HepG2 (cell line): ENCODE measurements at regions not wholly inside any gene's neighbourhood (a gene's known extent, or its start where the extent isn't known, plus 50 kb on each side); places are given as distances from the start of the nearest gene placed in this dataset.

Experiments
- ATAC-seq: fragments of 200-7000 bp; cut with Tn5 transposase; 3 replicates; pipeline ENCODE4 v1.9.1; 2020; ENCODE audit warnings: mild to moderate bottlenecking, moderate library complexity
- BruUV-seq: library from RNA; stranded (reverse); fragments of 400-500 nt; replicated peaks from 2 replicates; lab custom pipeline; 2021; lab: Mats Ljungman, UMichigan
- CTCF ChIA-PET: fragments of 300-600 bp; formaldehyde crosslinking; extraction: SDS; loops from one replicate; lab custom pipeline; 2021; ENCODE audit warnings: low total read pairs, inconsistent platforms, low intra/inter-chr PET ratio; lab: Yijun Ruan, JAX
- POLR2A ChIA-PET: fragments of 350-600 bp; sonication (Branson Sonifier 250); formaldehyde crosslinking; loops from one replicate; lab custom pipeline; 2020; ENCODE audit warnings: antibody characterized with exemption, inconsistent platforms; lab: Yijun Ruan, JAX
- DNase-seq: peaks from one replicate; pipeline ENCODE4 v3.0.0-alpha.2; 2015; ENCODE audit warnings: low spot score
- FAIRE-seq: peaks from 3 replicates; lab custom pipeline; 2011; peaks lifted over from hg19 to GRCh38; lab: Jason Lieb, UNC
- H2AFZ ChIP-seq: one replicate; pipeline ENCODE4 v1.6.1; 2011; ENCODE audit warnings: low read length, inconsistent platforms
- H3K27ac ChIP-seq: fragments of 300-600 bp; 3 replicates; pipeline ENCODE4 v1.8.0; 2011; ENCODE audit warnings: mixed run types, mild to moderate bottlenecking, mixed read lengths, low read length, inconsistent platforms; ENCODE audit not compliant: insufficient read depth; ENCODE audit errors: extremely low read length
- H3K27me3 ChIP-seq, 2 experiments: fragments of 200-600 bp in 1 of 2; 2 replicates in 1 of 2; 3 replicates in 1 of 2; pipeline versions ENCODE4 v1.6.0 to v1.8.0; 2011; ENCODE audit warnings: low read length in 2 of 2, mild to moderate bottlenecking in 2 of 2, moderate library complexity in 2 of 2, inconsistent platforms in 1 of 2; ENCODE audit not compliant: insufficient read depth in 2 of 2, control insufficient read depth in 1 of 2
- H3K36me3 ChIP-seq, 2 experiments: fragments of 200-600 bp in 1 of 2; replicated peaks in 1 of 2; 2 replicates in 1 of 2; 3 replicates in 1 of 2; pipeline versions ENCODE4 v1.5.1 to v1.8.0; 2011; ENCODE audit warnings: low read length in 2 of 2, inconsistent platforms in 1 of 2; ENCODE audit not compliant: insufficient read depth in 2 of 2, control insufficient read depth in 1 of 2
- H3K4me1 ChIP-seq: 2 replicates; pipeline ENCODE4 v1.5.1; 2012; ENCODE audit warnings: low read length, inconsistent platforms; ENCODE audit not compliant: insufficient read depth
- H3K4me2 ChIP-seq: 2 replicates; pipeline ENCODE4 v1.6.0; 2011; ENCODE audit warnings: low read depth, low read length, inconsistent platforms
- H3K4me3 ChIP-seq, 3 experiments: fragments of 200-600 bp in 1 of 3; sonication (generic), shearing (Covaris generic) in 1 of 3; replicated peaks in 1 of 3; 2 replicates each; pipeline ENCODE4 v1.5.1; 2011 to 2016; ENCODE audit warnings: low read length in 3 of 3, inconsistent platforms in 2 of 3, low read depth in 2 of 3, mild to moderate bottlenecking in 2 of 3, control low read depth in 1 of 3, mixed read lengths in 1 of 3; ENCODE audit not compliant: insufficient read depth in 1 of 3
- H3K79me2 ChIP-seq: one replicate; pipeline ENCODE4 v1.6.1; 2011; ENCODE audit warnings: low read length, inconsistent platforms; ENCODE audit not compliant: insufficient read depth
- H3K9ac ChIP-seq: 2 replicates; pipeline ENCODE4 v1.6.0; 2011; ENCODE audit warnings: mild to moderate bottlenecking, low read depth, low read length, inconsistent platforms; ENCODE audit not compliant: insufficient read depth
- H3K9me3 ChIP-seq: 2 replicates; pipeline ENCODE4 v1.5.1; 2012; ENCODE audit warnings: mild to moderate bottlenecking, low read length
- H4K20me1 ChIP-seq: 2 replicates; pipeline ENCODE4 v1.6.0; 2011; ENCODE audit warnings: inconsistent platforms, mild to moderate bottlenecking, low read length, moderate library complexity; ENCODE audit not compliant: insufficient read depth
- ATM ChIP-seq: fragments of 450-650 bp; IDR thresholded peaks from 2 replicates; pipeline ENCODE4 v1.7.1; 2017; ENCODE audit warnings: mild to moderate bottlenecking, borderline replicate concordance
- ZNF3 ChIP-seq: IDR thresholded peaks from 2 replicates; pipeline ENCODE4 v1.7.0; 2017; ENCODE audit warnings: inconsistent platforms
- ZNF318 ChIP-seq: sonication (generic); formaldehyde crosslinking; IDR thresholded peaks from 2 replicates; pipeline ENCODE4 v1.4.0; 2020; ENCODE audit warnings: mild to moderate bottlenecking, missing genetic modification reagents
- ZNF552 ChIP-seq: sonication (generic); formaldehyde crosslinking; IDR thresholded peaks from 2 replicates; pipeline ENCODE4 v1.9.0; 2022; ENCODE audit warnings: missing genetic modification reagents, mild to moderate bottlenecking, borderline replicate concordance
- ZNF761 ChIP-seq: sonication (generic); formaldehyde crosslinking; conservative IDR thresholded peaks from 2 replicates; pipeline ENCODE4 v1.4.0; 2020; ENCODE audit warnings: mild to moderate bottlenecking, missing genetic modification reagents
- WGBS: methylation state at CpG from one replicate; pipeline ENCODE4 v1.1.6; 2017; ENCODE audit warnings: low lambda C conversion rate; 5-methylcytosine and 5-hydroxymethylcytosine counted together
- in situ Hi-C: cut with HindIII; loops from 2 replicates; pipeline ENCODE4 v1.10.0; 2017; ENCODE audit warnings: low pct_unique_long_range_greater_than_20kb; ENCODE audit not compliant: extremely low pct_ligation_motif_present
- intact Hi-C: fragments of 100-400 bp; cut with micrococcal nuclease; formaldehyde crosslinking; loops from one replicate; pipeline ENCODE4 v1.10.0; 2022; ENCODE audit not compliant: unreplicated experiment
- TF ChIP-seq, protein P1 (sequence below): sonication (generic); formaldehyde crosslinking; IDR thresholded peaks from 2 replicates; pipeline ENCODE4 v1.4.0; 2020; ENCODE audit warnings: mild to moderate bottlenecking, missing genetic modification reagents
- TF ChIP-seq, protein P2 (sequence below): sonication (generic); formaldehyde crosslinking; IDR thresholded peaks from 2 replicates; pipeline ENCODE4 v1.4.0; 2020; ENCODE audit warnings: mild to moderate bottlenecking, missing genetic modification reagents
- TF ChIP-seq, protein P3 (sequence below): sonication (generic); formaldehyde crosslinking; IDR thresholded peaks from 2 replicates; pipeline ENCODE4 v1.4.0; 2020; ENCODE audit warnings: missing genetic modification reagents; ENCODE audit errors: not compliant biosample characterization
- TF ChIP-seq, protein P4 (sequence below): sonication (generic); formaldehyde crosslinking; IDR thresholded peaks from 2 replicates; pipeline ENCODE4 v1.4.0; 2020; ENCODE audit warnings: missing genetic modification reagents, borderline replicate concordance

DNA sequence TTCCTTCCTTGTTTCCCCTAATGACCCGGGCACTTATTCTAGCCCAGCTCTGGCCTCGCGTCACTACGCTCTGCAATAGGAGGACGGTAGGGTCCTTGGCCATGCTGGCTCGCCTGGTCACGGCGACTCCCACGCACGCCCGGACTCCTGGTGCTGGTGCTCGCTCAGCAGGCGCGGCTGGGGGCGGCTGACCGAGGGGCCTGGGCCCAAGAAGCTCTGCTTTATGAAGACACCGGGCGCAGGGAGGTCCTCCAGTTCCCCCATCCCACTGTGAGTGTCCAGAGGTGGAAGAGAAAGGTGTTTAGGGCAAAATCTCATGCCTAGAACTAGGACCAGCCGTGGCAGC is 54.2 kb upstream of the ZNF32 start:
- in situ Hi-C loops = no loop called here
- no peak; the same call in 2 of the 3 replicates for ATAC-seq
- no peaks in the 10 kb centered on the region for H3K4me1 ChIP-seq
- no peak overlapping the region for H2AFZ ChIP-seq
- H3K9me3 ChIP-seq = no peaks in the 10 kb centered on the region
- H3K27me3 ChIP-seq = peaks cover 3% of the 10 kb centered on the region in 2 experiments; a peak in 2 of 5 replicates
- no peak overlapping the region for H3K4me3 ChIP-seq
- no peak overlapping the region for H3K27ac ChIP-seq
- no TSS peak for BruUV-seq
- H3K36me3 ChIP-seq = no peaks in the 10 kb centered on the region
- no peak overlapping the region for H3K4me2 ChIP-seq
- WGBS = 52% methylated on average over 17 of the region's 19 CpGs
- intact Hi-C loops = no loop called here
- FAIRE-seq = no peak
- POLR2A ChIA-PET = no interaction called here
- H3K9ac ChIP-seq = no peak overlapping the region
- no peaks in the 10 kb centered on the region for H4K20me1 ChIP-seq
- no peak for DNase-seq
- CTCF ChIA-PET = no interaction called here
- H3K79me2 ChIP-seq = no peaks in the 10 kb centered on the region
- TF ChIP-seq ATM = no peak
- TF ChIP-seq, protein P1, sequence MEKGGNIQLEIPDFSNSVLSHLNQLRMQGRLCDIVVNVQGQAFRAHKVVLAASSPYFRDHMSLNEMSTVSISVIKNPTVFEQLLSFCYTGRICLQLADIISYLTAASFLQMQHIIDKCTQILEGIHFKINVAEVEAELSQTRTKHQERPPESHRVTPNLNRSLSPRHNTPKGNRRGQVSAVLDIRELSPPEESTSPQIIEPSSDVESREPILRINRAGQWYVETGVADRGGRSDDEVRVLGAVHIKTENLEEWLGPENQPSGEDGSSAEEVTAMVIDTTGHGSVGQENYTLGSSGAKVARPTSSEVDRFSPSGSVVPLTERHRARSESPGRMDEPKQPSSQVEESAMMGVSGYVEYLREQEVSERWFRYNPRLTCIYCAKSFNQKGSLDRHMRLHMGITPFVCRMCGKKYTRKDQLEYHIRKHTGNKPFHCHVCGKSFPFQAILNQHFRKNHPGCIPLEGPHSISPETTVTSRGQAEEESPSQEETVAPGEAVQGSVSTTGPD (CRISPR knock-in tag) = no peak
- no peak for TF ChIP-seq ZNF761 (CRISPR knock-in tag)
- TF ChIP-seq ZNF552 = no peak
- TF ChIP-seq, protein P2, sequence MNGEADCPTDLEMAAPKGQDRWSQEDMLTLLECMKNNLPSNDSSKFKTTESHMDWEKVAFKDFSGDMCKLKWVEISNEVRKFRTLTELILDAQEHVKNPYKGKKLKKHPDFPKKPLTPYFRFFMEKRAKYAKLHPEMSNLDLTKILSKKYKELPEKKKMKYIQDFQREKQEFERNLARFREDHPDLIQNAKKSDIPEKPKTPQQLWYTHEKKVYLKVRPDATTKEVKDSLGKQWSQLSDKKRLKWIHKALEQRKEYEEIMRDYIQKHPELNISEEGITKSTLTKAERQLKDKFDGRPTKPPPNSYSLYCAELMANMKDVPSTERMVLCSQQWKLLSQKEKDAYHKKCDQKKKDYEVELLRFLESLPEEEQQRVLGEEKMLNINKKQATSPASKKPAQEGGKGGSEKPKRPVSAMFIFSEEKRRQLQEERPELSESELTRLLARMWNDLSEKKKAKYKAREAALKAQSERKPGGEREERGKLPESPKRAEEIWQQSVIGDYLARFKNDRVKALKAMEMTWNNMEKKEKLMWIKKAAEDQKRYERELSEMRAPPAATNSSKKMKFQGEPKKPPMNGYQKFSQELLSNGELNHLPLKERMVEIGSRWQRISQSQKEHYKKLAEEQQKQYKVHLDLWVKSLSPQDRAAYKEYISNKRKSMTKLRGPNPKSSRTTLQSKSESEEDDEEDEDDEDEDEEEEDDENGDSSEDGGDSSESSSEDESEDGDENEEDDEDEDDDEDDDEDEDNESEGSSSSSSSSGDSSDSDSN = no peak
- no peak for TF ChIP-seq ZNF3 (CRISPR knock-in tag)
- TF ChIP-seq, protein P3, sequence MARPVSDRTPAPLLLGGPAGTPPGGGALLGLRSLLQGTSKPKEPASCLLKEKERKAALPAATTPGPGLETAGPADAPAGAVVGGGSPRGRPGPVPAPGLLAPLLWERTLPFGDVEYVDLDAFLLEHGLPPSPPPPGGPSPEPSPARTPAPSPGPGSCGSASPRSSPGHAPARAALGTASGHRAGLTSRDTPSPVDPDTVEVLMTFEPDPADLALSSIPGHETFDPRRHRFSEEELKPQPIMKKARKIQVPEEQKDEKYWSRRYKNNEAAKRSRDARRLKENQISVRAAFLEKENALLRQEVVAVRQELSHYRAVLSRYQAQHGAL (CRISPR knock-in tag) = no peak
- TF ChIP-seq, protein P4, sequence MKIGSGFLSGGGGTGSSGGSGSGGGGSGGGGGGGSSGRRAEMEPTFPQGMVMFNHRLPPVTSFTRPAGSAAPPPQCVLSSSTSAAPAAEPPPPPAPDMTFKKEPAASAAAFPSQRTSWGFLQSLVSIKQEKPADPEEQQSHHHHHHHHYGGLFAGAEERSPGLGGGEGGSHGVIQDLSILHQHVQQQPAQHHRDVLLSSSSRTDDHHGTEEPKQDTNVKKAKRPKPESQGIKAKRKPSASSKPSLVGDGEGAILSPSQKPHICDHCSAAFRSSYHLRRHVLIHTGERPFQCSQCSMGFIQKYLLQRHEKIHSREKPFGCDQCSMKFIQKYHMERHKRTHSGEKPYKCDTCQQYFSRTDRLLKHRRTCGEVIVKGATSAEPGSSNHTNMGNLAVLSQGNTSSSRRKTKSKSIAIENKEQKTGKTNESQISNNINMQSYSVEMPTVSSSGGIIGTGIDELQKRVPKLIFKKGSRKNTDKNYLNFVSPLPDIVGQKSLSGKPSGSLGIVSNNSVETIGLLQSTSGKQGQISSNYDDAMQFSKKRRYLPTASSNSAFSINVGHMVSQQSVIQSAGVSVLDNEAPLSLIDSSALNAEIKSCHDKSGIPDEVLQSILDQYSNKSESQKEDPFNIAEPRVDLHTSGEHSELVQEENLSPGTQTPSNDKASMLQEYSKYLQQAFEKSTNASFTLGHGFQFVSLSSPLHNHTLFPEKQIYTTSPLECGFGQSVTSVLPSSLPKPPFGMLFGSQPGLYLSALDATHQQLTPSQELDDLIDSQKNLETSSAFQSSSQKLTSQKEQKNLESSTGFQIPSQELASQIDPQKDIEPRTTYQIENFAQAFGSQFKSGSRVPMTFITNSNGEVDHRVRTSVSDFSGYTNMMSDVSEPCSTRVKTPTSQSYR (CRISPR knock-in tag) = no peak
- TF ChIP-seq ZNF318 (CRISPR knock-in tag) = no peak
